DMS153 (cell line): ENCODE measurements at regions not wholly inside any gene's neighbourhood (a gene's known extent, or its start where the extent isn't known, plus 50 kb on each side); places are given as distances from the start of the nearest gene placed in this dataset.
A peak's percentile ranks its signal among the peaks of the same experiment; 100 is the strongest.
"Not testable (repeated sequence)": the region's sequence is repeated elsewhere in the genome, so short reads cannot be mapped to it uniquely, and the experiment has no call there.

ENCODE experiments used
- DNase-seq: peaks from one replicate; lab custom pipeline; 2025; lab: John Stamatoyannopoulos, UW

DNA sequence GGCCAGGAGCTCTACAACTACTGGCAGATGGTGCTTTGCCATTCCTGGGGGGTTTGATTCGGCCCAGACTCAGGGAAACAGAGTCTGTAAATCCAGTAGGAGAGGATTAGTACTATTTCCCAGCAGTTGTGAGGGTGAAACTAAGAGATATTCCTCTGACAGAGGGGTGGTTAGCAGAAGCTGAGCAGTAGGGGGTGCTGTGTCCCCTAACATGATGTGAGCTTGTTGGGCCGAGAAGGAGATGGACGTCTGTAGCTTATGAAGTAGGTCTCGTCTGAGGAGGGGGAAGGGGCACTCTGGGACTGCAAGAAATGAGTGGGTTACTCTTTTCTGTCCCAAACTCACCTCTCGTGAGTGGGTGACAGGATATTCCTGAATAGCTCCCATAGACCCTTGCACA is 179.2 kb upstream of the MBL2 start:
- DNase-seq = no peak

DNA sequence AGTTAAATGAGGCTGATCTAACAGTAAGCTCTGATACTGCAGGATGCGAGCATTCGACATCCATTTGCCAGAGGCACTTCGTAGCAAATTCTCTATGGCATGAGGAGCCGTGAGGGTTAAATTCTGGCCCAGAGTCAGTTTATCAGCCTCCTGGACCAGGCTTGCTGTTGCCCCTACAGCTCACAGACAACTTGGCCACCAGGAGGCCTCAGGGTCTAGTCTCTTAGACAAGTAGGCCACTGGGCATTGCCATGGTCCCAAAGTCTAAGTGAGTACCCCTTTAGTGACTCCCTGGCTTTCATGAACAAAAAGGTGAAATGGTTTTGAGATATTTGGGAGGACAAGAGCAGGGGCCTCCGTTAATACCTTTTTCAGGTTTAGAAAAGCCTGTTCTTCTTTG is 178.0 kb upstream of the MBL2 start:
- no peak for DNase-seq

DNA sequence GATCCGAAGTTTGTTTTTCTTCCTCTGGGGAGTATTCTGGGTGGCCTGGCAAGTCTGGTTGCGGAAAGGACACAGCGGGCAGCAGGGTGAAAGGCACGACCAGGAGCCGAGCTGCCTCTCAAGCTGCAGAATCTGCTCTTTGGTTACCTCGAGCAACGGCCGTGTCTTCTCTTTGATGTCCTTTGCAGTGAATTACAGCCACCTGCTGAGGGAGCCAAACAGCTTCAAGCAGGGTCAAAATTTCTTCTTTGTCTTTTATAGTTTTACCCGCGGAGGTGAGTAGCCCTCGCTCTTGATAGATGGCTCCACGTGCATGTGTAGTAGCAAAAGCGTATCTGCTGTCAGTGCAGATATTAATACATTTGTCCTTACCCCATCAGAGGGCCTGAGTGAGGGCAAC is 177.3 kb upstream of the MBL2 start:
- no peak for DNase-seq

DNA sequence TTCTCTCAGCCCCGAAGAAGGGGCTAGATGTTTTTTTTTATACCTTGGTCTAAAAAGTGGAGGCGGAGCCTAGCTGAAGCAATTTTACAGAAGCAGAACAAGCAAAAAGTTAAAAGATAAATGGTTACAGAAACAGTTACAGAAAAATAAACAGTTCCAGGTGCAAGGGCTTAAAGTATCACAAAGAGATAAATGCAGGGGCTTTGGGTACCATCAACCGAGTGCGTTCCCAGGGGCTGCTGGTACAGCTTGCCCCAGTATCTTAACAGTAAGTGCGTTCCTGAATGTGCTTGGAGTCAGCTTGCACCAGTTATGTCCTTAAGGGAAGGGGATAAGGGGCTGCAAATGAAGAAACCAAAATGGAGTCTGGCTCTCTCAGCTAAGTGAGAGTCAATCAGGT is 173.9 kb upstream of the MBL2 start:
- DNase-seq = no peak

DNA sequence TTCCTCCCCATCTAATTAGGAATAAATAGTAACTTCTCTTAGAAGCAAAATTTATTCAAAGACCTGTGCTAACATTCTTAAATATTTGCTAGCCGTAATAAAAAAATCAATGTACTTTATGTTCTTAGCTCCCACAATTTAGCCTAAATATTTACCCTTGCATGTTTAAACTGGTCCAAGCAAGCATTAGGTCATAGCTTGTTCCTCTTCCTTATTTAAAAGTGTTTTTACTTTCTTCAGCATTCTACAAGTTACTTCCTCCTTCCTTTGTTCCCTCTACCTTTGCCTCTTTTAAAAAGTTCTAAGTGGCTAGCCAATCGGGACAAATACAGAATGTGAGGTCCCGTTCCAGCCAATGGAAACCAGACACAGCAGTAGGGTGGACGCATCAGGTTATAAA is 172.9 kb upstream of the MBL2 start:
- not testable (repeated sequence) for DNase-seq

DNA sequence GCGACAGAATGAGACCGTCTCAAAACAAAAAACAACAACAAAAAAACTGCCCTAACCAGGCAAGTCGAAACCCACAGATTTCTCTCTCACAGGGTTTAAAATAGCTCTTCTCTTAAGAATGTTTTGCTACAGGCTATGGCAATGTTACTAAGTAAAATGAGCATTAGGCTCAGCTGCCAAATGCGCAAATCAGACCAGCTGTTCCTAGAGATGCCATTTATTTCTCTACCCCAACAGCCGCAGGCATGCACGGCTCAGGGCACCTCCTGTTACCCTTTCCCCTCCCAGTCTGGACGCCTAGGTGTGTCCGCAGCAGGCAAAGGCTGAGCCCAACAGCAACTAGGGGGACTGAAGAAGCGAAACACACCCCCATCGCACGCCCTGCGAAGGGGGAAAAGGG is 168.3 kb upstream of the MBL2 start:
- no peak for DNase-seq

DNA sequence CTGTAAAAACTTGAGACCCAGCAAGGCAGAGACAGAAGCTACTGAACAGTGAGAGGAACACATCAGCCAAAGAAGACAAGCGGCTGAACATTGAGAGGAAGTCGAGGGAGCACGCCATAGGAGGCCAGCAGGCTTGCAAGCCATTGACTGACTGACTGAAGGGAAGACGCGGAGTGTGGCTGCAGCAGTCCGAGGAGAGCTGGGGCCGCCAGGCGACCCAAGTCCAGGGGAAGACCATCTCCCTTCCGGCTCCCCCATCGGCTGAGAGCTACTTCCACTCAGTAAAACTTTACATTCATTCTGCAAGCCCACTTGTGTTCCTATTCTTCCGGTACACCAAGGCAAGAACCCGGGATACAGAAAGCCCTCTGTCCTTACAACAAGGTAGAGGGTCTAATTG is 167.3 kb upstream of the MBL2 start:
- no peak for DNase-seq

DNA sequence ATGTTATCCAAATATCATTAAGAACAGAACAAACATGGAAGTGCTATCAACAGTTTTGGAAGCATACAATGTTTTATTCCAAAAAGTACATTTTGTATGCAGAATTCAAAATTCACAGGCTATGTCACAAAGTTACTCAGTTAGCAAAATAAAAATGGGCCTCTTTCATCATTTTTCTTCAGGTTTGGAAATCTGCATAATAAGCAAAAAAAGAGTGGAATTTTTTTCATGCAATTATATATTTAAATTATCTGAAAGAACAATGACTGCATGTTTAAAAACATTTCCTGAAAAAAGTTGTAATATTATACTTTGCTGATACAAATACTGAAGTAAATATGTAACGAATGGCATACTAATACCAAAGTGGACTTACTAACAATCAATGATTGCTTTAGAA is 161.2 kb upstream of the MBL2 start:
- DNase-seq = no peak

DNA sequence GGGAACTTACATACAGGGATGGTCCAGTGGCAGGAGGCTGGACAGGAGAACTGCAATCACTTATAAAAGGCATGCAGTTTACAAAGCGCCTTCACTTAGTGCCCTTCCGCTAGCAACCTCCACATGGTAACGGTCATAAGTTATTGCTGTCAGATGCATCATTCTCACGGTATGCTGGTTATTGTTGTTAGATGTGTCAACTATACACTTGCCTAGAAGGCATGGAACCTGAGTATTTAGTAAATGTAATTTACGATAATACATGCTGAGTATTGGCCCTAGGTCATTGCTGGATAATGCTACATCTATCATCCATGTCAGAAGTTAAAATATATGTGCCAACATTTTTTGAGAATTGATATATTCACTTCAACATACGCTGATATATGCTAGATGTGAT is 155.1 kb upstream of the MBL2 start:
- DNase-seq = no peak

DNA sequence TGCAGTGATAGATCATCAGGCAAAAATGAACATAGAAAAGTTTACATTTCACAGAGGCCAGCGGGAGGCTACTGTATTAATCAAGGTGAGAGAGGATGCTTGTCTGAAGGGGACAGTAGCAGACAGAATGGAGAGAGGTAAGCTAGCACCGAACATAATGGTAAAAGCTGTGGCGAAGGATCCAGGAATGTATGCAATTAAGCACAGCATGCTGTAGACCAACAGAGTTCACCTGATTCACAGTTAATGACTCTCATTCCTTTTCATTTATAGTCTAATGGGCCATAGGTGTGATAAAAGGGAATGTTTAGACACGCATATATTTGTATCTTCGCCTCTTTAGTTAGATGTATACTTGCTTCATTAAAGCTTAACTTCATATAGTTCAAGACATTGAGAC is 150.9 kb upstream of the MBL2 start:
- DNase-seq = no peak

DNA sequence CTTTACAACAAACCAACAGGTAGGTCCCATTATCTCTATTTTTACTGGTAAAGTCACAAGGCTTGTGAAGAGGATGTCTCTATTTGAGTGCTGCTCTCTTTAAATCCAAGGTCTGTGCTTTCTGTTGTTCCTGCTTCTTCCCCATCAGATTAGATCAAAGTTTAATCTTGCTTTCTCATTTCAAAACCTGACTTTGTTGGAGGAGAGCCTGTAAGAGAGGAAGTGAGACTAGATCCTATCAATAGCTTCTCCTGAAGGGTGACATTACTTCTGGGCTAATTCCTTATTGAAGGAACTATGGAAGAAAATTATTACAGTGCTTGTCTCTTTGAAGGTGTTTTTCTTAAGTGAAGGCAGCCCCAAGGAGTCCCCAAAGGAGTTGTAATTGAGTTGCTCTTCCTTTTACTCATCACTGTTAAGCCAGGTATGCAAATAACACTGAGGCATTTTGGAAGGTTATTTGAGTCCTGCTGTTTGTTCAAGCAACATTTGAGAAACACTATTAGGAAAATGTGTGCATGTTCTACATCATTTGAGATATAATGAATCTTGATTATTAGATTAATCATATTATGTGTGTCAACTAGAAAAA is 146.2 kb upstream of the MBL2 start:
- no peak for DNase-seq

DNA sequence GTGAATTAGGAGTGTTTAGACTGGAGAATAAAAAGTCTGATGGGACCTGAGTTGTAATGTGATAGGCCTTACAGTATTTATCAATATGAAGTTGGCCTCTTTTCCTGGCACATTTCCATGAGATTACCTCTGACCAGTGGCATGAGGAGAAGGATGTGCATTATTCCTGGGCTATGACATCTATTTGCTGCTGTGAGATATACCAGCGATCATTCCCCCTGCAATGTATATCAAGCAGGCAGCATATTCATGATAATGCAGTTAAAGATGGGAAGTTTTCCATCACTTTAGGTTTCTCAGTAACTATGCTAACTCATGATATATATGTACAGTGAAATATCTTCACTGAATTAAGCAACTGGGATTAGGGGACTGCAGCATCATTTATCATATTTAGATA is 142.8 kb upstream of the MBL2 start:
- DNase-seq = no peak

DNA sequence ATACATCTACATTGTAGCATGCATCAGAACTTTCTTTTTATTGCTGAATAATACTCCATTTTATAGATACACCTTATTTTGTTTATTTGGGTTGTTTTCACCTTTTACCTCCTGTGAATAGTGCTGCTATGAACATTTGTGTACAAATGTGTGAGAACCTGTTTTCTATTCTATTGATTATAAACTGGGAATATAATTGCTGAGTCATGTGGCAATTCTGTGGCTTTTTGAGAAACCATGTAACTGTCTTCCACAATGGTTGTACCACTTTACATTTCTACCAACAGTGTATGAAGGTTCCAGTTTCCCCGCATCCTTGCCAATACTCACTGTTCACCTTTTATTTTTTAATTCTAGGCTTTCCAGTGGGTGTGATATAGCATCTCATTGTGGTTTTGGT is 138.6 kb upstream of the MBL2 start:
- DNase-seq = no peak

DNA sequence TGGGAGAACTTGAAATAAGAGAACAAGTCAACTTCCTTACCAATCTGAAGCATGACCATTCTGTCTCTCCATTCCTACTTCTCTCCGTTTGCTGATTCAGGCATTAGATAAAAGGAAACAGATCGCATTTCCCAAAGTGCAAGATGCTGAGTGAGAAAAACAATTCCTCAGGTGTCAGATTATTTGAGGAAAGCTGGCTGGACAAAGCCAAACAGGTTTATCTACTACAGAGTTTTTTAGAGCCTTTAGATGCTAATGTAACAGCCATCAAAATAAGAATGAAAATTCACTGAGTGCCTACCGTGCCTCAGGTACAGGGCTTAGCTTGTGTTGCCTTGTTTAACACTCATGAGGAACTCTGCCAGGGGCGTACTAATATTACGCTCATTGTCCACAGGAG is 135.9 kb upstream of the MBL2 start:
- DNase-seq = no peak

DNA sequence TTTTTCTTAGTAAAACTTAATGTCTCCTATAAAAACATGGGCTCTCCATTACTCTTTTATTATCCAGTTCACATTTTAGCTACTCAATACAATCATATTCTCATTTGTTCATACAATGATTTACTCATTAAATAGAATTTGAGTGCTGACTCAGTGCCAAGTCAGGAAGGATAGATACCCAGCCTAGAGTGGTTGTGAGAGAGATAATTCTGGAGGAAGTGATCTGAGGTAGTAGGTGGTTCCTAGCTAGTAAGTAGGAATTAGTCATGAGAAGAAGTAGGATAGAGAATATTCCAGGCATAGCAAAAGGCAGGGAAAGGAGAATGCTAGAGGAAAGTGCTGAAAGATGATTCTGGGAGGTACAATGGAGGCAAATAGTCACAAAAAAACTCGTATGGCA is 133.5 kb upstream of the MBL2 start:
- DNase-seq = no peak

DNA sequence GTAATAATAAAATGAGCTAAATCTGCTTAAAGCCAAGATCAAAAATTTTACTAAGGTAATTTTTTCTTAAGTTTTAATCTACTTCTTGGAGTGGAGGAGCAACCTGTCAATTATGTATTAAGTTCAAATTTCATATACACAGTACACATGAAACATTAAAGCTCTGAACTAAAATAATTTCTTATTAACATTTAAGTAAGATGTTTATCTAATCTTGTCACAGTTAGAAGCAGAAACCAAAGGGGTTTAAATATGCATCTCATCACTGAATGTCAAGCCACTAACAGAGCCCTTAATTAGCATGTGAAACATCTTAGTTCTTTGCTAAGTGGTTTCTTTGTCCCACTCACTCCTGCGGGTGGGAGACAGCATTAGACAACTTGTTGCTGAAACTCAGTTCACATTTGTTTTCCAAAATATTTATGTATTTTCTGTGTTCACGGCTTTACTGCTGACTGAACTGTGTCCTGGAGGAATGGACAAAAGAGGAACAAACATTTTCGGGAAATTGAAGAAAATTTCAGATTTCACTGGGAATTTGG is 130.9 kb upstream of the MBL2 start:
- no peak for DNase-seq

DNA sequence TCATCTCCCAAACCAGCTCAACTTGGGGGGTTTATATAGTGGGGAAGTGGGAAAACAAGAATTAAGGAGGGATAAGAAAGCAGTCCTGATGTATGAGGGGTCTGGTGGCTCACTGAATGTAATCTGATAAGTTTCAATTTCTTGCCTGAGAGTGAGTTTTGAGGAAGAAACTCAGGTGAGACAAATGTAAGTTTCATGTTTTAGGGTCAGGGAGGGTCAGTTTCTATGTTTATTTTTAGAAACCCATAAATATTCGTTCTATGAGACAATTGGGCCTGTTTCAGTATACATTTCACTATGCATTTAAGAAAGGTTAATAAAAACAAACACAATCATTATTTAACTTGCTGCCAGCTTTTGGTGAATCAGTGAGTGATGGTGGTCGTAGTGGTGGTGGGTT is 128.0 kb upstream of the MBL2 start:
- DNase-seq = no peak

DNA sequence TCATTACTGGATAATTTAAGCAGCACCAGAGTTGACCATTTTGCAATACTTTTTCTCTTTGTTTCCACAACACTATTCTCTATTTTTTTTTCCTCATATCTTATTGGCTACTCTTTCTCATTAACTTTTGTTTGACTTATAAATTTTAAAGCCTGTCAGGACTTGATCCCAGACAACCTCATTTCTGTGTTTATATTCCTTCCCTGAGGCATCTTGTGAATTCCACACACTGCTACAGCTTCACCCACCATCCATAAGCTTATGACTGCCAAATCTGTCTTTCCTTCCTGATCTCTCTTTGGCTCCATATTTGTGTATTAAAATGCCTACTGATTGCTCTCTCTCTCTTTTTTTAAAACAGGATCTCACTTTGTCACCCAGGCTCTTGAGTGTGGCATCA is 124.6 kb upstream of the MBL2 start:
- no peak for DNase-seq

DNA sequence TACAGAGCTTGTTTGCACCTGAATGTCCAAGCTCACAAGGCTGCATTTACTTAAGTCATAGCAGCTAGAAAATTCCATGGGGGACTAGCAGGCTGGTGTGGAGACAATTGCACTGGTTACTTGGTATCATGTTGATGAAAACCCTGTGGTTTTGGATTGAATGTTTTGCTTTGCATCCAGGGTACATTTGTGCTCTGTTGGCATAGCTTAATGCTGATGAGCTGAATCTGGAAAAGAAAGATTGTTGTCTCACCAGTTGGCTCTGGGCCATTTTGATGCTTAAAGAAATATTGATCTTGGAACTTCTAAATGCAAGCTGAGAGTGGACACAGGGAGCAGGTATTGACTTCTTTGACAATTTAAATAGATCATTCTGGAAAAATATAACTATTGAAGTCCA is 122.5 kb upstream of the MBL2 start:
- no peak for DNase-seq

DNA sequence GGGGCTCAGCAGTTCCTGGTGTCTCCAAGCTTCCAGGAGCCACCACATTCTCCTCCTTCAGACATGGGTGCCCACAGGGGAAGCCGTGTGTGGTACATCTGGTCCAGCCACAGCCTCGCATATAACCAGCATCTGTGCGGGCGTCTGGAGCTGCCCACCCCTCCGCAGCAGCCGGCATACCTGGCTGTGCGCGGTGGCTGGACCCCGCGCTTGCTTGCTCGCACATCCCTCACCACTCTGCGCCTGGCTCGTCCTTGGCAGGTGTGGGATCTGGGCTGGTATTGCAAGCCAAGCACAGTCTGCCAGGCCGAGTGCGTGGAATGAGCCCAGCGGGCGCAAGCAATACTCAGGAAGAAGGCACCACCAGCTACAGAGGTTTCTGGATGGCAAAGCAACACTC is 117.7 kb upstream of the MBL2 start:
- DNase-seq = no peak

DNA sequence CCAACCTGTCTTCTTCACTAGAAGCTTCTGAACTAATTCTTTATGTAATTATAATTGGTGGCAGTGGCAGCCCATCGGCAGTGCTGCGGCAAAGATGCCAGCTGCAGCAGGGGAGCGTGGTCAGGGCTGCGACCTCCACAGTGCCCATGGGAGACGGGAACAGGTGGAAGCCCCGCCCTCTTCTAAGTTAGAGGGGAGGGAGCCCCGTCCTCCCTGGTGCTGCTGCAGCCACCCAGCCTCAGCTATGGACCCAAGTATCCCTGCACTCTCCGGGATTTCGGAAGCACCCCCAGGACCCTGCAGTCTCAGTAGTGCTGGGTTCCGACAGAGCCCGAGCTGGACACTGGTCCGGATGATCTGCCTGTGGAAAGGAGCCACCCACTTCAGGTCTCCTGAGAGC is 117.0 kb upstream of the MBL2 start:
- no peak for DNase-seq

DNA sequence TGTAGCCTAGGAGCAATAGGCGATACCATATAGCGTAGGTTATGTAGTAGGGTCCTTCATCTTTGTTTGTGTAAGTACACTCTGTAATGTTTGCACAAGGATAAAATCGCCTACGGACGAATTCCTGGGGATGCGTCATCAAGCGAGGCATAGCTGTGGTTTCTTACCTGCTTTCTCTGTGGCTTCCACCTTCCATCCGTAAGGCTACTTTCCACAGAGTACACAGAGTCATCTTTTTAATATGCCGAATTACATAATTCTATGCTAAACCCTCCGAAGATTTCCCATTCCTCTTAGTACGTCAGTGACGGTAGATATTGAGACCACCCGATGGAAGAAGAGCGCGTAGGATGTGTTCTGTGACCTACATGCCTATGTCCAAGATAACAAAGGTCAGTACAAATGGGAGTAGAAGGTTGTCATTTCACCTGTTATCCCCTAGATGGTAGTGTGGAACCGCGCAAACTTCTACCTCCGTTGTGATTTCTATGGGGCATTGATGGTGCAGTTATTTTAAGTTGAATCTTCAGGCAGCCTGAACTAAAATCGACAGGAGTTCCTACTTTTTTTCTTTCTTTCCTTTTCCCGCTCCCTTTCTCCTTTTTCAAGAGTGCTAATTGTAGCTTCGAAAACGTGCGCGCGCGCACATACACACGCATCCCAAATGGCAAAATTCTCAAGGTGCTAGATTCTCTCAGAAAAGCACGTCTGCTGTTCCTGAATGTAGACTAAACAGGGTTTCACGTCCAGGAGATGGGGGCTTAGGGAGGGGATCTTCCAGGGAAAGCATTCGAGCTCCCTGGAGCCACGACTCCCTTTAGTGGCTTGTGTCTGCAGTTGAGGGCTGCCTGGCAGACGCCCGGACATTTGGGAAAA is 111.7 kb upstream of the MBL2 start:
- DNase-seq = peak; percentile 21

DNA sequence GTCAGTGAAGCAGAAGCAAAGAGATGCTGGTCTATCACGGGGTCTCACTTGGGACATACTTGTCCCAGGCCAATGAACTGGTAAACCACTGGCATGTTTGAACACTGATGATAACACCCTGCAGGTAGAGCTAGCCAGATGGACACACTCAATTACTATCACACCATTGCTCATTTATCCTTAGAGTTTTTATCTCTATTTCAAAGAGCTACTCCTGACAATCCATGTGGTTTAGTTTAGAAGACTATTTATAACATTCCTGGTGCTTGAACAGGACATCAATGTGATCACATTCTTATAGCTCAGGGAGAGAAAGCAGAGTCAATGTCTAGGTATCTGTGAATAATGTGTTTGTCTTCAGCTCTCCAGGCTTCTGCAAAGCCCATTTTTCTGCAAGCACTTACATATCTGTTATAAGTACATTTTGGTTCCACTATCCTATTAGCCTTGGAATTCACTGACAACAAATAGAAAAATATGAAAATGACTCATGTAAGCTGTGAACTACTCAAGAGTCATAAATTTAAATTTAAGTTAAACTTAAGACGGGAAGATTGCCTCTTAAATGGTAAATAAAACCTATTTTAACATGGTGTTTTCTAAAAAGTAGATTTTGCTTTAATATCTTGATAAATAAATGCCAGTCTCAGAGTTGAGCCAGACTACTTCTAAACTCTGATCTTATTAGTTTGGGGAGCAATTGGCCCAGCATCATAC is 106.7 kb upstream of the MBL2 start:
- DNase-seq = no peak
